Prostate gland (tissue), 2 donors: ENCODE measurements at regions not wholly inside any gene's neighbourhood (a gene's known extent, or its start where the extent isn't known, plus 50 kb on each side); places are given as distances from the start of the nearest gene placed in this dataset.

Experiments
- DNase-seq: peaks from one replicate; pipeline ENCODE4 v3.0.0-alpha.2; 2019; ENCODE audit warnings: low spot score
- H3K27ac ChIP-seq, 2 donors: fragments of 200-600 bp; sonication (generic); 2 replicates each; pipeline ENCODE4 v1.5.1; 2017 to 2019
- H3K27me3 ChIP-seq: fragments of 200-600 bp; sonication (generic); replicated peaks from 2 replicates; pipeline ENCODE4 v1.5.1; 2019; ENCODE audit not compliant: insufficient read depth
- H3K36me3 ChIP-seq, 2 donors: fragments of 200-600 bp; sonication (generic); 1 replicate in 1 of 2; 2 replicates in 1 of 2; pipeline versions ENCODE4 v1.5.1 to v1.8.1; 2017 to 2019
- H3K4me1 ChIP-seq: fragments of 200-600 bp; sonication (generic); replicated peaks from 2 replicates; pipeline ENCODE4 v1.5.1; 2019
- H3K4me3 ChIP-seq, 2 donors: fragments of 200-600 bp; sonication (generic); 2 replicates each; pipeline ENCODE4 v1.5.1; 2017 to 2019
- H3K9me3 ChIP-seq: fragments of 200-600 bp; sonication (generic); 2 replicates; pipeline ENCODE4 v1.5.1; 2017
- CTCF ChIP-seq, 4 experiments: fragments of 200-600 bp in 2 of 4; fragments of 450-650 bp in 2 of 4; sonication (generic) in 2 of 4; IDR thresholded peaks; 1 replicate in 3 of 4; 2 replicates in 1 of 4; pipeline ENCODE4 v1.5.1; 2016 to 2019; ENCODE audit warnings: antibody characterized with exemption in 4 of 4, mild to moderate bottlenecking in 2 of 4, moderate library complexity in 2 of 4
- POLR2A ChIP-seq: fragments of 450-650 bp; IDR thresholded peaks from one replicate; pipeline ENCODE4 v1.6.1; 2016; ENCODE audit warnings: antibody characterized with exemption, mild to moderate bottlenecking
- POLR2AphosphoS5 ChIP-seq: sonication (generic); formaldehyde crosslinking; IDR thresholded peaks from one replicate; pipeline ENCODE4 v1.6.1; 2017; ENCODE audit warnings: antibody characterized with exemption
- WGBS: methylation state at CpG from one replicate; pipeline ENCODE4 v1.1.5; 2018; 5-methylcytosine and 5-hydroxymethylcytosine counted together
- intact Hi-C: fragments of 100-400 bp; cut with DNase I; formaldehyde crosslinking; loops from one replicate; pipeline ENCODE4 v1.14.2; 2022

- Histone ChIP-seq H3K9me3 (no peaks in the 10 kb centered on the region), H3K27me3 (no peaks in the 10 kb centered on the region), H3K36me3 (no peaks in the 10 kb centered on the region), H3K27ac (no peak overlapping the region), H3K4me1 (no peaks in the 10 kb centered on the region), H3K4me3 (no peak overlapping the region)
- intact Hi-C loops = no loop called here
- DNase-seq = no peak
- WGBS = 94% methylated on average over 9 of the region's 9 CpGs
- TF ChIP-seq CTCF (IDR thresholded peaks at IDR 0.05) (no peak), POLR2A (no peak), POLR2AphosphoS5 (no peak)
Observed at GRCh38 chr10:3355536-3355935, 183.0 kb upstream of the PITRM1 start.

- intact Hi-C loops = no loop called here
- WGBS = 89% methylated on average over 3 of the region's 3 CpGs
- no peaks in the 10 kb centered on the region for H3K27me3 ChIP-seq
- DNase-seq = no peak
- H3K27ac ChIP-seq = no peak overlapping the region
- no peaks in the 10 kb centered on the region for H3K36me3 ChIP-seq
- no peak for TF ChIP-seq POLR2A
- TF ChIP-seq CTCF (IDR thresholded peaks at IDR 0.05) = no peak
- TF ChIP-seq POLR2AphosphoS5 = no peak
- no peaks in the 10 kb centered on the region for H3K9me3 ChIP-seq
- no peaks in the 10 kb centered on the region for H3K4me1 ChIP-seq
- H3K4me3 ChIP-seq = no peak overlapping the region
Observed at GRCh38 chr10:3354174-3354900, 181.8 kb upstream of the PITRM1 start.

GRCh38 chr10:3353235-3353634 is 180.7 kb upstream of the PITRM1 start:
- Histone ChIP-seq H3K27me3 (no peaks in the 10 kb centered on the region), H3K27ac (no peak overlapping the region), H3K9me3 (no peaks in the 10 kb centered on the region), H3K36me3 (no peaks in the 10 kb centered on the region), H3K4me1 (no peaks in the 10 kb centered on the region), H3K4me3 (no peak overlapping the region)
- 6% methylated on average over 2 of the region's 2 CpGs for WGBS
- intact Hi-C loops = no loop called here
- TF ChIP-seq POLR2A (no peak), POLR2AphosphoS5 (no peak), CTCF (IDR thresholded peaks at IDR 0.05) (no peak)
- no peak for DNase-seq

GRCh38 chr10:3350617-3351258 is 178.2 kb upstream of the PITRM1 start:
- no peak for TF ChIP-seq POLR2AphosphoS5
- no peak for TF ChIP-seq POLR2A
- no peak for TF ChIP-seq CTCF (IDR thresholded peaks at IDR 0.05)
- no peak overlapping the region for H3K27ac ChIP-seq
- H3K9me3 ChIP-seq = no peaks in the 10 kb centered on the region
- H3K36me3 ChIP-seq = no peaks in the 10 kb centered on the region
- no peaks in the 10 kb centered on the region for H3K27me3 ChIP-seq
- intact Hi-C loops = no loop called here
- no peak for DNase-seq
- no peaks in the 10 kb centered on the region for H3K4me1 ChIP-seq
- WGBS = 67% methylated on average over 14 of the region's 14 CpGs
- H3K4me3 ChIP-seq = no peak overlapping the region

GRCh38 chr10:3350205-3350604 is 177.6 kb upstream of the PITRM1 start:
- no peak overlapping the region for H3K27ac ChIP-seq
- H3K9me3 ChIP-seq = no peaks in the 10 kb centered on the region
- H3K4me1 ChIP-seq = no peaks in the 10 kb centered on the region
- 93% methylated on average over 11 of the region's 11 CpGs for WGBS
- H3K27me3 ChIP-seq = no peaks in the 10 kb centered on the region
- intact Hi-C loops = no loop called here
- TF ChIP-seq POLR2AphosphoS5 (no peak), POLR2A (no peak), CTCF (IDR thresholded peaks at IDR 0.05) (no peak)
- no peak overlapping the region for H3K4me3 ChIP-seq
- no peaks in the 10 kb centered on the region for H3K36me3 ChIP-seq
- no peak for DNase-seq
